ENCODE measurements at regions not wholly inside any gene's neighbourhood (a gene's known extent, or its start where the extent isn't known, plus 50 kb on each side); places are given as distances from the start of the nearest gene placed in this dataset.

DNA sequence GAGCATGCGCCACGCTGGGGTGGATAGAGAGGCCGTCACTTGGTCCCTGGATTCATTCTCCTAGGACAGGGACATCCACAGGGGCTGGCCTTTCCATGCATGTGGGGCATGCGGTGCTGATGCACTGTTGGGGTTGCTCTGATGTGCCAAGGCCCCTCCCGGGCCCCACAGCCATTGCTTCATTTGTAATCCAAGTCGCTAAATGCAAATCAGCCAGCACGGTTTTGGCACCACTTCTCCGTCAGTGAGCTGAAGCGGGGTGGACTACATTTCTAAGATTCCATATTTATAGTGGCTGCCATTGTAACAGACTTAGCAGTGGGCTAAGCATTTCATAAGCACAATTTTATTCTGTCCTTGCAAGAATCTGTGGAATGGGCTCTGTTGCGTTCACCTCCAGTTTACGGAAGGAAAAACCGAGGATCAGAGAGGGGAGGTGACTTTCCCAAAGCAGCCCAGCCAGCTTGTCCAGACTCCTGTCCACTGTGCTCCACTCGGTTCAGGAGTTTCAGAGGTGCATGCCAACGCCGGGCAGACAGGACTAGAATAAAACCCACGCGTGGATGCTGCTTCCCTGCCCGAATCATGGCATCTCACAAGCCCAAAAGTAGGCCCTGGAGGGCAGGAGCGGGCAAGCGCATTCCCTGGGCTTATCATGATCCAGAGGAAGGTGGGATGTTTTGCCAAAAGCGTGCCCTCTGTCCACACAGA lies 102.6 kb upstream of the COL5A1 start:
- Histone ChIP-seq H4K5ac (ENCODE audit: insufficient read length, low read depth, low read length) (no peak overlapping the region), H3K79me2 (ENCODE audit: control insufficient read depth in 1 of 2, insufficient read depth in 2 of 2, low read length in 2 of 2) (no peaks in the 10 kb centered on the region), H3K56ac (replicated peaks; ENCODE audit: insufficient read length, low read depth, low read length) (no peak overlapping the region), H3K14ac (ENCODE audit: insufficient read length) (no peak overlapping the region), H3K36me3 (ENCODE audit: control insufficient read depth in 2 of 4, insufficient read depth in 4 of 4, low read length in 3 of 4) (no peaks in the 10 kb centered on the region), H3K23ac (ENCODE audit: insufficient read length) (no peak overlapping the region), H4K20me1 (replicated peaks in 1 of 2; ENCODE audit: control insufficient read depth in 1 of 2, insufficient read depth in 2 of 2, low read length in 2 of 2) (no peaks in the 10 kb centered on the region), H3K9me3 (ENCODE audit: insufficient read depth in 2 of 2, low read depth in 1 of 2, low read length in 1 of 2) (no peaks in the 10 kb centered on the region; a peak in 1 of 4 replicates), H2BK20ac (ENCODE audit: low read length) (no peak overlapping the region), H2BK5ac (ENCODE audit: low read depth, low read length) (no peak overlapping the region), H3K4me1 (replicated peaks in 1 of 4; ENCODE audit: control insufficient read depth in 3 of 4, insufficient read depth in 4 of 4, low read length in 3 of 4) (no peaks in the 10 kb centered on the region; a peak in 1 of 7 replicates), H3K4ac (replicated peaks; ENCODE audit: insufficient read length, low read depth, low read length) (no peak overlapping the region), H3K79me1 (ENCODE audit: low read depth, low read length) (no peaks in the 10 kb centered on the region), H3K27ac (ENCODE audit: low read depth, low read length) (no peak overlapping the region), H3K4me3 (ENCODE audit: extremely low read depth in 1 of 4, insufficient read depth in 2 of 4, low read depth in 3 of 4, low read length in 4 of 4) (no peak overlapping the region), H2BK12ac (ENCODE audit: low read depth, low read length) (no peak overlapping the region), H3K23me2 (ENCODE audit: low read depth, low read length) (no peaks in the 10 kb centered on the region), H3K4me2 (ENCODE audit: insufficient read depth in 1 of 2, low read depth in 2 of 2, low read length in 2 of 2) (no peak overlapping the region), H3K9ac (replicated peaks in 1 of 4; ENCODE audit: extremely low read depth in 1 of 4, low read depth in 3 of 4, low read length in 3 of 4) (no peak overlapping the region), H4K8ac (ENCODE audit: extremely low read depth, insufficient read depth, low read length) (no peak overlapping the region), H4K91ac (replicated peaks; ENCODE audit: insufficient read length, low read length) (no peak overlapping the region), H2AFZ (ENCODE audit: low read length) (no peak overlapping the region), H2BK120ac (replicated peaks; ENCODE audit: low read depth, low read length) (no peak overlapping the region), H3K27me3 (replicated peaks in 1 of 4; ENCODE audit: control insufficient read depth in 3 of 4, extremely low read depth in 1 of 4, insufficient read depth in 3 of 4, low read length in 3 of 4) (no peaks in the 10 kb centered on the region; a peak in 1 of 7 replicates), H2BK15ac (ENCODE audit: low read length) (no peak overlapping the region), H3K18ac (ENCODE audit: extremely low read depth, low read length) (no peak overlapping the region), H2AK5ac (ENCODE audit: low read depth, low read length) (no peak overlapping the region)
- no peak for TF ChIP-seq SAP30 (IDR thresholded peaks at IDR 0.05; ENCODE audit: insufficient read depth, insufficient replicate concordance, low read length)
- no peak for TF ChIP-seq BACH1 (IDR thresholded peaks at IDR 0.05; ENCODE audit: low read length)
- no peak for TF ChIP-seq ZNF274 (IDR thresholded peaks at IDR 0.05; ENCODE audit: borderline replicate concordance, extremely low read depth, low read length)
- TF ChIP-seq JUN (IDR thresholded peaks at IDR 0.05; ENCODE audit: low read depth, low read length), result no peak
- no peak for TF ChIP-seq CREB1 (IDR thresholded peaks at IDR 0.05)
- no peak for TF ChIP-seq MAX (IDR thresholded peaks at IDR 0.05)
- TF ChIP-seq RXRA (IDR thresholded peaks at IDR 0.05; ENCODE audit: insufficient read depth, low read depth, low read length), result no peak
- TF ChIP-seq JUND (IDR thresholded peaks at IDR 0.05; ENCODE audit: low read length), result no peak
- no peak for TF ChIP-seq BCL11A (IDR thresholded peaks at IDR 0.05; ENCODE audit: low read depth in 2 of 2, low read length in 2 of 2)
- no peak for TF ChIP-seq EZH2 (IDR thresholded peaks at IDR 0.05; ENCODE audit: low read depth, low read length, severe bottlenecking)
- no peak for TF ChIP-seq SP1 (IDR thresholded peaks at IDR 0.05; ENCODE audit: low read depth, low read length)
- FAIRE-seq (no peak), DNase-seq (ENCODE audit: low read depth in 1 of 2, low spot score in 2 of 2) (no peak)
- POLR2A ChIA-PET (ENCODE audit: partially characterized antibody), result no interaction called here
- CTCF ChIA-PET (ENCODE audit: partially characterized antibody), result interaction anchor here (1.7 kb wide), 1 partner anchor 11 kb away, joined by 4 read pairs; no protein-coding TSS in a partner anchor
- WGBS, 2 experiments (ENCODE audit: extremely low coverage in 1 of 2, insufficient coverage in 1 of 2, insufficient read length in 1 of 2, insufficient replicate concordance in 2 of 2, low coverage in 1 of 2, low lambda C conversion rate in 2 of 2, missing lambda C conversion rate in 1 of 2), result 89% methylated on average over 19 of the region's 21 CpGs; no CpG with 5 or more reads in 1 of the 2 experiments
